HG03457 (cell line): ENCODE measurements at regions not wholly inside any gene's neighbourhood (a gene's known extent, or its start where the extent isn't known, plus 50 kb on each side); places are given as distances from the start of the nearest gene placed in this dataset.

Source experiments
- ATAC-seq: cut with Tn5 transposase; IDR thresholded peaks from one replicate; pipeline ENCODE4 v1.9.1; 2021; ENCODE audit warnings: moderate number of reproducible peaks; ENCODE audit not compliant: unreplicated experiment

DNA sequence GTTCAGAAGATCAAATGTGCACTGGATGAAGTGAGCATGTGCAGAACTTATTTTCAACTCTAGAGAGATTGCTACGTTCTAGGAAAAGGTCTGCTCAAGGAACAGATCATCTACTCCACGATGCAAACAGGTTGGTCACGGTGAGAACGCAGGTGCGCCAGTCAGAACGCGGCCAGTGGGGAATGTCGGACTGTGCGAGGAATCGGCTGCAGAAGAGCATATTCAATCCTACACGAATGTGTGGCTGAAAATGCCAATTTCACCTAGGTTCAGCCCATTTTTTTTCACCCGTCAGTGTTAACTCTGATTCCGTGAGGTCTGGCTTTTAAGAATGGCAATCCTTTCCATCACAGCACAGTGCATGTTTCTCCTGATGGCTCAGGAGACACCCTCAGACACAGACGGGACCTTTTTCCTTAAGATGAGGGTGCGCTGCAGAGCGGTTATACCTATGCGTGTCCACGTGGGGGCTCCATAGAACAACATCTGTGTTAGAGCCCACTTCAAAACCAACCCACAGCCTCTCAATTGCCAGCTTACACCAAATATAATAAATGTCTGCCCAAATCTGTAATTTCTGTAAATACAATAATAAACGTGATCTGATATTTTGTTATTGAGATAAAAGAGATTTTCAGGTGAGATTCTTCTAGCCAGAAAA, 250.4 kb downstream of the FOXA2 start:
- ATAC-seq, result no peak

GRCh38 chr20:22324505-22324904, 259.9 kb downstream of the FOXA2 start:
- no peak for ATAC-seq

DNA sequence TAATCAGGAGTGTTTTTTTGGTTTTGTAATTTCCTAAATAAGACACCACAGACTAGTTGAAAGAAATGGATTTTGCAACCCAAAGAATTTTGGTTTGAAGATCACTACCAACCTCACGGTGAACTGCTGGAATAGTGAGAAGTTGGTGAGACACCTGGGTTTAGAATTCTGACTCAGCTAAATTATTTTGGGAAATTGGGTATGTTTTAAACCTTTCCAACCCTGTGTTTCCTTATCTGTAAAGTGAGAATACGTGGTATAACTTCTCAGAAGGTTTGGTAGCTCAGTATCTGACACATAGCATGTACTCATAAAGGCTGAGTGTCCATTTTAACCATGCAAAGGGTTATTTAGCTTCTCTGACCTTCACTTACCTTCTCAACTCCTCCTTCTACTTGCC, 261.9 kb downstream of the FOXA2 start:
- no peak for ATAC-seq

- ATAC-seq, result no peak
These were observed 263.2 kb downstream of the FOXA2 start for GRCh38 chr20:22321191-22321590.

DNA sequence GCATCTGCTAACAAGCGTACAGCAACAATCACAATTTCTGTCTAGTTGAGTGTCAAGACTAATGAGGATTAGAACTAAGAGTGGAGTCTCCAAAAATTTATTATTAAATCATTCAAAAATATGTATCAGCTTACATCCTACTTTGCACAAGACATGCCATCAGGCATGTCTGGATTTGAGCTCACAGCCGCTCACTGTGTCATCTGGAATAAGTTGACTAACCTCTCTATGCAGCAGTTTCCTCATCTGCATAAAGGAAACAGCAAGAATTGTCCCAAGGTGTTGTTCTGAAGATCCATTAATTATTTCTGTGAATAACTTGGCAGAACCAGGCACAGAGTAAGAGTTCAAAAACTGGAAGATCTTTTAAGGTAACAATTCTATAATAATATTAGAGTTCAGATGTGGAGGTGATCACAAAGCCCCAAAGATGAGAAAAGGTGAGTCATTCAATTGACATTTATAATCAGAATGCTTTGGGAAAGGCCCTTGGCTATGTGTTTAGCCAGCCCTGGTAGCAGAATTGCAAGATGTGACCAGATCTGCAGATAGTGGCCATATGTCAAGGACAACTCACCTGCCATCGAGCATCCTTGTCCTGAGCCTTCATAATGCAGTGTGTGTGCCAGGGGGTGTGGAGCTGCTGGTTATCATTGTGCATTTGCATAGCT, 264.0 kb downstream of the FOXA2 start:
- no peak for ATAC-seq

DNA sequence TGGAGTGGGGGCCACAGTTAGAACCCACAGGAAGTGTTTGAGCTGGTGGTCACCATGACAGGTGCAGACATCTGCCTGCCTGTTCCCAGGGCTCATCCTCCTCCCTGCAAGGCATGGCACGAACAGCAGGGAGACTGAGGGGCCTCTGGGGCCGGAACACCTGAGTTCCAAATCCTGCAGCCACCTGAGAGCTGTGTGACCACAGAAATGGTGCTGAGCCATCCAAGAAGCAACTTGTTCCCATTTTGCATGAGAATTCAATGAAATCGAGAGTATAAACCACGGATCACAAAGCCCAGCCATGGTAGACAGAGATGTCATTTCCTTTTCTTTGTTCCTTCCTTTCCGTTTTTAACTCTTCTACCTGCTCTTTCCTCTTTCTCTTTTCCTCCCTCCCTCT, 268.6 kb downstream of the FOXA2 start:
- ATAC-seq, result no peak

GRCh38 chr20:22315073-22315472, 269.3 kb downstream of the FOXA2 start:
- ATAC-seq, result no peak

DNA sequence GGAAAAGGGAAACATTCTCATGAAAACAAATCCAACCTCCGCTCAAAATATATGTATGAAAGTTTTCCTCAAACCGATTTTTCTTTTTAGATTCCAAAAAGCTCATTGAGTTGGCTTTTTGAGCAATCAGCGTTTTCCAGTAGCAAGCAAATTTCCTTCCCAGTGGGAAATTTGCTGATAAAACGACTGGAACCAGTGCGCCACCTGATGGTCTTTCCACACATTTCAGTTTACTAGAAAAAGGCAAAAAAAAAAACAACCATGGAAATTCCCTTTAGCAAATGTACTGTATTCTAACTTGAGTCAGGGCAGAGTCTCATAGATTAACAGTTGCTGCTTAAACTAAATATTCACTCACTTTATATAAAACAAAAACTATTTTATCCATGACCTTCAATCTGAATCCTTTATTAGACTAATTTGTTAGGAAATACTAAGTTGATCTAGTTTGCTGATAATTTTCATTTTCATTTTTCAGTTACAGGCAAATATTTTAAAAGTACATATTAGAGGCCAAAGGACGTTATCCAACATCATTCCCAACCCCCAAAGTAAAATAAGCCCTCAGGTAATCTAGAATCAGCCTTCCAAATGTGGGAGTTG, 271.5 kb downstream of the FOXA2 start:
- ATAC-seq, result no peak

GRCh38 chr20:22308934-22309333, 275.4 kb downstream of the FOXA2 start:
- ATAC-seq, result no peak

GRCh38 chr20:22307409-22307808, 277.0 kb downstream of the FOXA2 start:
- ATAC-seq, result no peak

GRCh38 chr20:22305381-22305780, 279.0 kb downstream of the FOXA2 start:
- ATAC-seq, result no peak

- ATAC-seq, result no peak
These were observed 280.8 kb downstream of the FOXA2 start for GRCh38 chr20:22303523-22303922.

DNA sequence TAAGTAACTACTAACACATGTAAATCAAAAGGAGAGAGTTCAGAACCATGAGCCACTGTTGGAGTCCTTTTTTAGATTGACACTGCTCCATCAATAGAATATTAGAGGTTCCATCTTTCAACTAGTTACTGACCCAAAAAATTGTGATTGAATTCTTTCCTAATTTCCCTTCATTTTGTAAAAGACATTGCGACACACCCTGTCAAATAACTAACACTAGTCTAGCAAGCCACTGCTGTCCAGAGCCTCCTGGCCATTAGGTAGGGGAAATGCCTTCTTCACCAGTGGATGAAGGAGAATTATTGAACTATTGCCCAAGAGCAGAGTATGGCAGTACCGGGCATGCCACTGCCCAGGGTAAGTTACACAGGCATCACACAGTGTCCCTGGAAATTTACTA, 282.3 kb downstream of the FOXA2 start:
- no peak for ATAC-seq

DNA sequence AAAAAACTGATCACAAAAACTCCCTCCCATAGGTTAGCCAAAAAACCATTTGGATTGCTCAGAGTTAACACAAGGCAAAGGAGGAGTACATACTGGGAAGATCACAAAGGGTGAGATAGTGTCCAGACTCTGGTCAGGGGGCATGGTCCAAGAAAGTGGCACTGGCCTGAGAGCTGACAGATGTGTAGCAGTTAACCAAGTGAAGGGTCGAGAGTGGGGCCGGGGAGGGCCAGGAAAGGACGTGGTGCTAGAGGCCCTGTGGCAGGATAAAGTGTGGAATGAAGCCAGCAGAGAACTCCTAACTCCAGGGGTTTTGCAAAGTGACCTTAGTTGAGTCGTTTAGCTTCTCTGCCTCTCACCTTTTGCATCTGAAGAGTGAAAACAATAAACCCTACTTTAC, 290.5 kb downstream of the FOXA2 start:
- no peak for ATAC-seq

- ATAC-seq, result no peak
These were observed 294.9 kb downstream of the FOXA2 start for GRCh38 chr20:22289442-22289841.

DNA sequence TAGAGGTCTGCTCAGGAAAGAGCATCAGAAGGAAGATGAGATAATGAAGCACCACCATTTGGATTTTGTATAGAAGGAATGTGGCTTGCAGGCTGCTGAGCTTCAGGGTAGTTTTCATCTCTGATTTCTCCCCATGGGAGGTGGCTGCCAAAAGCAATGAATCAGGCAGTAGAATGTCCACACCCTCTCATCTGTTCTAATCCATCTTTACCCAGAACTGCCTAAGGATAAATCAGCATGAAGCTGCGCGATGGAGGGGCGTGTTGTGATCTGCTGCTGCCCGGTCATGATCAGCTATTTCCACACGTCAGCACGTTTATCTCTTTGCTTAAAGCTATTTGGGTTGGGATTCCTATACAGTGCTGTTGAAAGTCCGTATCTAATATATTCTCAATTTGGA, 295.4 kb downstream of the FOXA2 start:
- ATAC-seq, result no peak

- ATAC-seq, result no peak
These were observed 296.2 kb downstream of the FOXA2 start for GRCh38 chr20:22288156-22288555.

GRCh38 chr20:22285555-22285954, 298.8 kb downstream of the FOXA2 start:
- no peak for ATAC-seq

GRCh38 chr20:22282696-22283095, 301.7 kb downstream of the FOXA2 start:
- no peak for ATAC-seq

DNA sequence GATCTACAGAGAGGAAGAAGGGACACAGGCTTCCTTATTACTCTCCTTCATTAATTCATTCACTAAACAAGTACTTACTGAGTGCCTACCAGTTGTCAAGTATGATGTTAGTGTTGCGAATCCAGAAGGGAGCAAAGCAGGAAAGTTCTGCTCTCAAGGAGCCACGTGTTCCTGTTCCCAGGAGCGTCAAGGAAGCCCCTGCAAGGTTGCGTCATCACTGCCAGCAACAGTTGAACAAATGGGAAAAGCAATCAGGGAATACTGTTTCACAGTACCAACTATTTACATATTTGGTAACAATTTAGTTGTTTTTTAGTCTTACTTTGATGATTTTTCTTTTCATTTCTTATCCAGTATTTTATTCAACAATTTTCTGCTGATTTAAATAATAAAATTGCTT, 310.0 kb downstream of the FOXA2 start:
- ATAC-seq, result no peak

GRCh38 chr20:22268675-22269074, 315.7 kb downstream of the FOXA2 start:
- no peak for ATAC-seq

DNA sequence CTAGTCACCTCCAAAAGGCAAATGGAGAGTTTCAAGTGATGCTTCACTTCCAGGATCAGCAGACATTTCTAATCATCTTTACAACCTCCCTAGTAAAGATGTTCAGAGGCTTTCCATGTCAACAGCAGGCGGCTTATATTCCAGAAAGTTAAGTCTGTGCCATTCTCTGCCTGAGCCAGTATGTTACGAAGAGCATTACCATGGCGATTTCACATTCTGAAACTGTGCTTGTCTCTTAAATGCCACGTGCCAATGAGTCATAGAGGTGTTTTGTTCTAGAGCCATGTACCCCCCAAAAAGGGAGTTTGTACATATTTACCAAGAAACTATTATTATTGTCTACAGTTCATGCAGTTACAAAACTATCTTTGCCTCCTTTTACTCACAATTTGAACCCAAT, 319.5 kb downstream of the FOXA2 start:
- ATAC-seq, result no peak
